ENCODE measurements at regions not wholly inside any gene's neighbourhood (a gene's known extent, or its start where the extent isn't known, plus 50 kb on each side); places are given as distances from the start of the nearest gene placed in this dataset.
"Not testable (repeated sequence)": the region's sequence is repeated elsewhere in the genome, so short reads cannot be mapped to it uniquely, and the experiment has no call there.

GRCh38 chr2:89818873-89819272 lies 1127.4 kb downstream of the RPIA start:
- H3K27ac Mint-ChIP-seq, result no peak overlapping the region
- H3K4me3 Mint-ChIP-seq, result no peak overlapping the region
- peaks cover 41% of the 10 kb centered on the region for H3K36me3 Mint-ChIP-seq
- ATAC-seq (ENCODE audit: low read depth), result no peak
- H3K27me3 Mint-ChIP-seq, result no peaks in the 10 kb centered on the region
- no peak for DNase-seq (ENCODE audit: low spot score in 2 of 2)
- H3K9me3 Mint-ChIP-seq, result peaks cover 89% of the 10 kb centered on the region
- no peaks in the 10 kb centered on the region for H3K4me1 Mint-ChIP-seq

GRCh38 chr2:89819809-89820208 lies 1128.3 kb downstream of the RPIA start:
- Mint-ChIP-seq H3K27me3 (no peaks in the 10 kb centered on the region), H3K4me1 (no peaks in the 10 kb centered on the region), H3K9me3 (peaks cover 85% of the 10 kb centered on the region), H3K27ac (no peak overlapping the region), H3K4me3 (no peak overlapping the region), H3K36me3 (peaks cover 34% of the 10 kb centered on the region)
- ATAC-seq (ENCODE audit: low read depth), result no peak
- DNase-seq (ENCODE audit: low spot score in 2 of 2), result no peak

GRCh38 chr2:89820248-89820647 lies 1128.8 kb downstream of the RPIA start:
- Mint-ChIP-seq H3K27me3 (no peaks in the 10 kb centered on the region), H3K4me3 (no peak overlapping the region), H3K27ac (no peak overlapping the region), H3K4me1 (no peaks in the 10 kb centered on the region), H3K36me3 (peaks cover 33% of the 10 kb centered on the region), H3K9me3 (peaks cover 86% of the 10 kb centered on the region)
- DNase-seq (ENCODE audit: low spot score in 2 of 2) (no peak), ATAC-seq (ENCODE audit: low read depth) (no peak)

GRCh38 chr2:89821455-89821945 lies 1130.0 kb downstream of the RPIA start:
- Mint-ChIP-seq H3K9me3 (peaks cover 82% of the 10 kb centered on the region), H3K27me3 (no peaks in the 10 kb centered on the region), H3K27ac (no peak overlapping the region), H3K4me1 (no peaks in the 10 kb centered on the region), H3K4me3 (no peak overlapping the region), H3K36me3 (peaks cover 40% of the 10 kb centered on the region)
- no peak for ATAC-seq (ENCODE audit: low read depth)
- no peak for DNase-seq (ENCODE audit: low spot score in 2 of 2)

- DNase-seq (ENCODE audit: low spot score in 2 of 2); H3K27me3 Mint-ChIP-seq; H3K27ac Mint-ChIP-seq; ATAC-seq (ENCODE audit: low read depth); H3K4me1 Mint-ChIP-seq; H3K4me3 Mint-ChIP-seq: not testable (repeated sequence)
- peaks cover 44% of the 10 kb centered on the region for H3K36me3 Mint-ChIP-seq
- peaks cover 77% of the 10 kb centered on the region for H3K9me3 Mint-ChIP-seq
Measured at GRCh38 chr2:89822342-89822741, 1130.9 kb downstream of the RPIA start.

- no peak for DNase-seq (ENCODE audit: low spot score in 2 of 2)
- no peaks in the 10 kb centered on the region for H3K4me1 Mint-ChIP-seq
- peaks cover 65% of the 10 kb centered on the region for H3K9me3 Mint-ChIP-seq
- H3K27ac Mint-ChIP-seq, result no peak overlapping the region
- peaks cover 38% of the 10 kb centered on the region for H3K36me3 Mint-ChIP-seq
- no peak overlapping the region for H3K4me3 Mint-ChIP-seq
- ATAC-seq (ENCODE audit: low read depth), result no peak
- H3K27me3 Mint-ChIP-seq, result no peaks in the 10 kb centered on the region
Measured at GRCh38 chr2:89823556-89823955, 1132.1 kb downstream of the RPIA start.

GRCh38 chr2:89825034-89825433 lies 1133.6 kb downstream of the RPIA start:
- Mint-ChIP-seq H3K4me3 (no peak overlapping the region), H3K4me1 (peaks cover 4% of the 10 kb centered on the region), H3K27me3 (no peaks in the 10 kb centered on the region), H3K9me3 (peaks cover 60% of the 10 kb centered on the region), H3K36me3 (peaks cover 34% of the 10 kb centered on the region), H3K27ac (no peak overlapping the region)
- DNase-seq (ENCODE audit: low spot score in 2 of 2) (no peak), ATAC-seq (ENCODE audit: low read depth) (no peak)

- peaks cover 59% of the 10 kb centered on the region for H3K9me3 Mint-ChIP-seq
- not testable (repeated sequence) for DNase-seq (ENCODE audit: low spot score in 2 of 2); H3K4me3 Mint-ChIP-seq; H3K27ac Mint-ChIP-seq; ATAC-seq (ENCODE audit: low read depth); H3K4me1 Mint-ChIP-seq; H3K27me3 Mint-ChIP-seq
- peaks cover 30% of the 10 kb centered on the region for H3K36me3 Mint-ChIP-seq
Measured at GRCh38 chr2:89826741-89827140, 1135.3 kb downstream of the RPIA start.

GRCh38 chr2:89827829-89828228 lies 1136.4 kb downstream of the RPIA start:
- ATAC-seq (ENCODE audit: low read depth); H3K4me3 Mint-ChIP-seq; H3K27me3 Mint-ChIP-seq; DNase-seq (ENCODE audit: low spot score in 2 of 2); H3K4me1 Mint-ChIP-seq; H3K27ac Mint-ChIP-seq: not testable (repeated sequence)
- peaks cover 54% of the 10 kb centered on the region for H3K9me3 Mint-ChIP-seq
- peaks cover 26% of the 10 kb centered on the region for H3K36me3 Mint-ChIP-seq

GRCh38 chr2:89828416-89828815 lies 1136.9 kb downstream of the RPIA start:
- not testable (repeated sequence) for H3K27me3 Mint-ChIP-seq; H3K4me1 Mint-ChIP-seq; H3K4me3 Mint-ChIP-seq; H3K27ac Mint-ChIP-seq; ATAC-seq (ENCODE audit: low read depth); DNase-seq (ENCODE audit: low spot score in 2 of 2)
- Mint-ChIP-seq H3K9me3 (peaks cover 52% of the 10 kb centered on the region), H3K36me3 (peaks cover 28% of the 10 kb centered on the region)

- DNase-seq (ENCODE audit: low spot score in 2 of 2); ATAC-seq (ENCODE audit: low read depth); H3K4me3 Mint-ChIP-seq; H3K27me3 Mint-ChIP-seq; H3K27ac Mint-ChIP-seq: not testable (repeated sequence)
- H3K4me1 Mint-ChIP-seq, result peaks cover 11% of the 10 kb centered on the region
- H3K36me3 Mint-ChIP-seq, result peaks cover 27% of the 10 kb centered on the region
- H3K9me3 Mint-ChIP-seq, result peaks cover 46% of the 10 kb centered on the region
Measured at GRCh38 chr2:89828961-89829631, 1137.6 kb downstream of the RPIA start.

GRCh38 chr2:89829828-89830227 lies 1138.4 kb downstream of the RPIA start:
- Mint-ChIP-seq H3K9me3 (peaks cover 45% of the 10 kb centered on the region), H3K27ac (no peak overlapping the region), H3K27me3 (no peaks in the 10 kb centered on the region), H3K36me3 (peaks cover 26% of the 10 kb centered on the region), H3K4me3 (no peak overlapping the region), H3K4me1 (peaks cover 11% of the 10 kb centered on the region)
- no peak for DNase-seq (ENCODE audit: low spot score in 2 of 2)
- ATAC-seq (ENCODE audit: low read depth), result no peak

- Mint-ChIP-seq H3K9me3 (peaks cover 40% of the 10 kb centered on the region), H3K4me1 (peaks cover 11% of the 10 kb centered on the region), H3K36me3 (peaks cover 22% of the 10 kb centered on the region)
- not testable (repeated sequence) for H3K27me3 Mint-ChIP-seq; H3K4me3 Mint-ChIP-seq; DNase-seq (ENCODE audit: low spot score in 2 of 2); H3K27ac Mint-ChIP-seq; ATAC-seq (ENCODE audit: low read depth)
Measured at GRCh38 chr2:89830341-89831218, 1139.1 kb downstream of the RPIA start.

All from memory B cell (primary cell).